Stomach (tissue), 8 donors: ENCODE measurements at regions not wholly inside any gene's neighbourhood (a gene's known extent, or its start where the extent isn't known, plus 50 kb on each side); places are given as distances from the start of the nearest gene placed in this dataset.
A peak's percentile ranks its signal among the peaks of the same experiment; 100 is the strongest.

ENCODE experiments used
- DNase-seq, 2 donors: peaks; one replicate each; pipeline versions ENCODE4 v3.0.0 to v3.0.0-alpha.2; 2013 to 2019
- H3K27ac ChIP-seq, 5 donors: fragments of 200-600 bp in 4 of 5; sonication (generic) in 4 of 5; one replicate each; pipeline ENCODE4 v1.5.1; 2013 to 2019; ENCODE audit warnings: mild to moderate bottlenecking in 1 of 5, moderate library complexity in 1 of 5
- H3K27me3 ChIP-seq, 3 donors: fragments of 200-600 bp; sonication (generic); one replicate each; pipeline ENCODE4 v1.5.1; 2017 to 2019; ENCODE audit warnings: mixed run types in 1 of 3
- H3K36me3 ChIP-seq, 4 donors: fragments of 200-600 bp; sonication (generic); 1 replicate in 3 of 4; 2 replicates in 1 of 4; pipeline ENCODE4 v1.5.1; 2016 to 2019
- H3K4me1 ChIP-seq, 4 donors: fragments of 200-600 bp; sonication (generic); one replicate each; pipeline ENCODE4 v1.5.1; 2016 to 2019
- H3K4me3 ChIP-seq, 4 donors: fragments of 200-600 bp; sonication (generic) in 3 of 4; one replicate each; pipeline ENCODE4 v1.5.1; 2016 to 2019; ENCODE audit warnings: mild to moderate bottlenecking in 1 of 4
- H3K9me3 ChIP-seq, 4 donors: fragments of 200-600 bp; sonication (generic); one replicate each; pipeline ENCODE4 v1.5.1; 2016 to 2019
- CTCF ChIP-seq, 7 experiments: fragments of 450-650 bp in 4 of 7; fragments of 200-600 bp in 3 of 7; sonication (generic) in 3 of 7; IDR thresholded peaks; one replicate each; pipeline ENCODE4 v1.5.1; 2016 to 2019; ENCODE audit warnings: antibody characterized with exemption in 7 of 7, control low read depth in 2 of 7, mild to moderate bottlenecking in 1 of 7
- EP300 ChIP-seq: sonication (generic); formaldehyde crosslinking; IDR thresholded peaks from one replicate; pipeline ENCODE4 v1.6.1; 2017; ENCODE audit warnings: antibody characterized with exemption
- POLR2A ChIP-seq, 4 donors: fragments of 450-650 bp; IDR thresholded peaks; one replicate each; pipeline ENCODE4 v1.6.1; 2016; ENCODE audit warnings: antibody characterized with exemption in 4 of 4, control low read depth in 2 of 4, mild to moderate bottlenecking in 1 of 4, moderate library complexity in 1 of 4
- POLR2AphosphoS5 ChIP-seq, 3 donors: sonication (generic); formaldehyde crosslinking; IDR thresholded peaks; one replicate each; pipeline ENCODE4 v1.6.1; 2016; ENCODE audit warnings: antibody characterized with exemption in 3 of 3
- WGBS, 5 donors: extraction: QIAGEN DNeasy Blood & Tissue Kit in 3 of 5; methylation state at CpG; one replicate each; pipeline versions ENCODE4 v1.1.5 to v1.1.7; 2013 to 2018; 5-methylcytosine and 5-hydroxymethylcytosine counted together
- intact Hi-C: fragments of 100-400 bp; cut with DNase I; formaldehyde crosslinking; loops from one replicate; pipeline ENCODE4 v1.15.1; 2023; ENCODE audit warnings: low total_unique reads
- donor health status: healthy with polysubstance abuse.
- donor health status: Bipolar disorder and iron deficiency.
- donor health status: healthy.

DNA sequence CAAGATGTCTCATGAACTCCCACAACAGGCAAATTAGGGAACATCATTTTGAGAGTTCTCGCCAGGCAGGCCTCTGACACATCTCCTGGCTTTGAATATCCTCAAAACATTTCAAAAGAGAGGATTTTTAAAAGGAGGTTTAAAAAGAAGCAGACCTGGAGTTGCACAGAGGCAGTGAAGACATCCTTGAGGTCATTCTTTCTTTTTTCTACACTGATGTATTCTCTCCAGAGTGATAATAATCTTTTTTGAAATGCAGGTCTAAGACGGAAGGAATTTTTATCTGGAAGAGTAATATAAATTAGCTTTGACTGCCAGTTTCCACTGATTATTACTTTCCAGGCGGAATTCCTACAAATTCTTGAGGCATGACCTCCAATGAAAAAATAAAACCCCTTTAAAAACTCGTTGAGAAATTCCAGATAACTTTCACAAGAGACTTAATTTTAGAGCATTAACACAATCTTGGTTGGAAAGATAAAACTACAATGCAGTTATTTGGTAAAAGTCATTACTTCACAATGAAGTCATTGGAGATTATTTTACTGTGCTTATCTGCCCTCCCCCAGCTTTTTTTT is 125.0 kb downstream of the LYPLAL1 start:
- Histone ChIP-seq H3K4me3 (no peak overlapping the region), H3K4me1 (peaks cover 0 to 8% (median 3%) of the 10 kb centered on the region in 4 donors), H3K36me3 (peaks cover 0 to 6% (median 0%) of the 10 kb centered on the region in 4 donors), H3K27me3 (no peaks in the 10 kb centered on the region), H3K9me3 (no peaks in the 10 kb centered on the region), H3K27ac (peak overlapping the region in 1 of 5 donors; percentile 25)
- WGBS, 5 donors: 50 to 64% (median 59%) methylated on average over 4 of the region's 4 CpGs
- intact Hi-C loops: no loop called here
- DNase-seq: peak in 1 of 2 donors; percentile 65
- TF ChIP-seq EP300 (no peak), POLR2AphosphoS5 (IDR thresholded peaks at IDR 0.05) (no peak), CTCF (IDR thresholded peaks at IDR 0.05) (no peak), POLR2A (IDR thresholded peaks at IDR 0.05) (no peak)

DNA sequence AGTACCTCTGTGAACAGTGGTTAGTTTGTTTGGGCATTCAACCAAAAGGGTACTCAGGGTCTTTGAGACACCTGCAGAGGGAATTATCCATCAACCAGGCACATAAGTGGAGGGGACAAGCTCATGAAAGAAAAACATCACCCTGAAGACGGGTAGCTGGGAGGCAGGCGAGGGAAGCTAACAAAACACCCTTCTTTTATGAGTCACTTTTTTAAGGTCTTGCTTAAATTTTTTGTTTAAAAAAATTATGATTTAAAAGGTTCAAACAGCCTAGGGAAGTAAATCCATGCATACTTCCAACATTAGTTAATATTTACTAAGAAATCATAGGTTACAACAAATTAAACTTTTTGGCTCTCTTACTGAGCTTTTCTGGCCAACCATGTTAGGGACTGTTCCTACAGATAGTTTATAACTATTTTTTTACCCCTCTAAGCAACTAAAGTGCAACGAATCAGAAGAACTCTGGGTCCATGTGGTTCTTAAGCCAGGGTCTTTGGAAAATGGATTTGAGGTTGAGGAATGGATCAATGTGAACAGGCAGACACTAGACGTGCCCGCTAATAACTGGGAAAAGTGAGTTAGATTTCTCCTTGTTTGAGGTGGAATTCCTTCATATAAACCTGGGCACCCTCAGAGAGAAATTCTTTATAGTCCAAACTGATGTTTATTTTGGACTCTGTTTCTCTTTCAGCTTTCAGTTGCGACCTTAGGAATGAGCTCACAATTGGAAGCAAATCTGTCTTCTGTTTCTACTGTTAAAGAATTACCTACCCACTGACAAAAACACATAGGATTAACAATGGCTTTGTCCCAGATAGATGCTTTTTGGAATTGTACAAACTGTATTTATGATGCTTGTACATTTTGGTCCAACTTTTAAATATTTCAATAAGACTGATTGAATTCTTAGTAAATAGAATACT is 123.0 kb downstream of the LYPLAL1 start:
- H3K4me3 ChIP-seq: no peak overlapping the region
- TF ChIP-seq EP300: no peak
- TF ChIP-seq POLR2A (IDR thresholded peaks at IDR 0.05): no peak
- no peak for TF ChIP-seq POLR2AphosphoS5 (IDR thresholded peaks at IDR 0.05)
- no peak for TF ChIP-seq CTCF (IDR thresholded peaks at IDR 0.05)
- peak in 1 of 2 donors; percentile 43 for DNase-seq
- no peaks in the 10 kb centered on the region for H3K27me3 ChIP-seq
- H3K4me1 ChIP-seq: peaks cover 0 to 8% (median 3%) of the 10 kb centered on the region in 4 donors
- no peaks in the 10 kb centered on the region for H3K9me3 ChIP-seq
- WGBS, 5 donors: 47 to 70% (median 68%) methylated on average over 6 of the region's 6 CpGs
- peak overlapping the region in 2 of 5 donors; percentile 13 to 40 for H3K27ac ChIP-seq
- peaks cover 0 to 6% (median 0%) of the 10 kb centered on the region in 4 donors for H3K36me3 ChIP-seq
- intact Hi-C loops: no loop called here

DNA sequence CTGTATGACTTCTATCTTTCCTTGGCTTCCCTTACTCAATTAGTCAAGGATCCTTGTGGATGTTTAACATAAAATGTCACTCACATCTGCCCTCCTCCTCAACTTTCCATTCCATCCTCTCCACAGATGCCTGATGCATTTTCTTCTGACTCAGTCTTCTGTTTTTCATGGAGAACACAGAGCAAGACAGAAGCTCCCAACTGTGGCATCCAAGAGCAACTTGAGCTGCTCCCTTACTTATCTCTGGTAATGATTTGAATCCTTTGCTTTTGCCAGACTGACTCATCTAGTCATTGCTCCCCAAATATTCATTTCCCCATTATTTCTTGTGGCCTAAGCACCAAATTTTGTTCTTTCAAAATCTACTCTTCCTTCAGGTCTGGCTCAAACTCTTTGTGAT is 120.6 kb downstream of the LYPLAL1 start:
- Histone ChIP-seq H3K4me3 (no peak overlapping the region), H3K4me1 (peaks cover 0 to 8% (median 3%) of the 10 kb centered on the region in 4 donors), H3K36me3 (peaks cover 0 to 6% (median 0%) of the 10 kb centered on the region in 4 donors), H3K9me3 (no peaks in the 10 kb centered on the region), H3K27ac (peak overlapping the region in 2 of 5 donors; percentile 41 to 53), H3K27me3 (no peaks in the 10 kb centered on the region)
- intact Hi-C loops: no loop called here
- no peak for TF ChIP-seq CTCF (IDR thresholded peaks at IDR 0.05)
- no peak for TF ChIP-seq EP300
- TF ChIP-seq POLR2AphosphoS5 (IDR thresholded peaks at IDR 0.05): no peak
- no peak for TF ChIP-seq POLR2A (IDR thresholded peaks at IDR 0.05)
- peak in 1 of 2 donors; percentile 30 for DNase-seq

GRCh38 chr1:219293410-219293809 is 119.7 kb downstream of the LYPLAL1 start:
- H3K9me3 ChIP-seq: no peaks in the 10 kb centered on the region
- H3K4me1 ChIP-seq: peaks cover 0 to 8% (median 3%) of the 10 kb centered on the region in 4 donors
- H3K4me3 ChIP-seq: no peak overlapping the region
- intact Hi-C loops: no loop called here
- H3K36me3 ChIP-seq: peaks cover 0 to 6% (median 0%) of the 10 kb centered on the region in 4 donors
- no peaks in the 10 kb centered on the region for H3K27me3 ChIP-seq
- TF ChIP-seq POLR2A (IDR thresholded peaks at IDR 0.05) (no peak), POLR2AphosphoS5 (IDR thresholded peaks at IDR 0.05) (no peak), CTCF (IDR thresholded peaks at IDR 0.05) (no peak), EP300 (no peak)
- DNase-seq: peak in 1 of 2 donors; percentile 66
- WGBS, 5 donors: 60 to 80% (median 72%) methylated on average over 3 of the region's 3 CpGs
- H3K27ac ChIP-seq: peak overlapping the region in 2 of 5 donors; percentile 53
